Stimulated activated CD4-positive, alpha-beta T cell treated with anti-CD3 and anti-CD28 coated beads, Interleukin-12 subunit alpha, Interleukin-12 subunit beta, amount 100 ng/mL, for 24 hours (primary cell): ENCODE measurements at regions not wholly inside any gene's neighbourhood (a gene's known extent, or its start where the extent isn't known, plus 50 kb on each side); places are given as distances from the start of the nearest gene placed in this dataset.

ENCODE experiments used
- DNase-seq, 2 experiments: peaks; one replicate each; pipeline ENCODE4 v3.0.0-alpha.2; 2020; ENCODE audit warnings: low read depth in 2 of 2

- DNase-seq = no peak
Measured at GRCh38 chr2:23286758-23287704, 97.9 kb upstream of the KLHL29 start.

- no peak for DNase-seq
Measured at GRCh38 chr2:23289671-23290070, 95.3 kb upstream of the KLHL29 start.

GRCh38 chr2:23291239-23291638, 93.7 kb upstream of the KLHL29 start:
- DNase-seq = no peak

GRCh38 chr2:23292024-23292423, 93.0 kb upstream of the KLHL29 start:
- no peak for DNase-seq

GRCh38 chr2:23293063-23293462, 91.9 kb upstream of the KLHL29 start:
- no peak for DNase-seq

- DNase-seq = no peak
Measured at GRCh38 chr2:23293731-23294130, 91.2 kb upstream of the KLHL29 start.

GRCh38 chr2:23294238-23294637, 90.7 kb upstream of the KLHL29 start:
- no peak for DNase-seq

GRCh38 chr2:23296691-23297090, 88.3 kb upstream of the KLHL29 start:
- DNase-seq = no peak

GRCh38 chr2:23297112-23297511, 87.9 kb upstream of the KLHL29 start:
- no peak for DNase-seq

GRCh38 chr2:23298551-23298950, 86.4 kb upstream of the KLHL29 start:
- DNase-seq = no peak

GRCh38 chr2:23299476-23300195, 85.3 kb upstream of the KLHL29 start:
- no peak for DNase-seq

GRCh38 chr2:23301136-23301535, 83.8 kb upstream of the KLHL29 start:
- no peak for DNase-seq

- no peak for DNase-seq
Measured at GRCh38 chr2:23302591-23302990, 82.4 kb upstream of the KLHL29 start.

- DNase-seq = no peak
Measured at GRCh38 chr2:23306401-23306800, 78.6 kb upstream of the KLHL29 start.

GRCh38 chr2:23311186-23311585, 73.8 kb upstream of the KLHL29 start:
- DNase-seq = no peak

- peak in 1 of 2 experiments; percentile 34 for DNase-seq
Measured at GRCh38 chr2:23312996-23313606, 71.9 kb upstream of the KLHL29 start.

GRCh38 chr2:23314687-23315086, 70.3 kb upstream of the KLHL29 start:
- no peak for DNase-seq

GRCh38 chr2:23320058-23320457, 64.9 kb upstream of the KLHL29 start:
- DNase-seq = no peak

- no peak for DNase-seq
Measured at GRCh38 chr2:23321751-23322150, 63.2 kb upstream of the KLHL29 start.

GRCh38 chr2:23322567-23323197, 62.3 kb upstream of the KLHL29 start:
- DNase-seq = no peak

- no peak for DNase-seq
Measured at GRCh38 chr2:23323198-23323916, 61.6 kb upstream of the KLHL29 start.
